GM18520 (cell line): ENCODE measurements at regions not wholly inside any gene's neighbourhood (a gene's known extent, or its start where the extent isn't known, plus 50 kb on each side); places are given as distances from the start of the nearest gene placed in this dataset.

Source experiments
- ATAC-seq: cut with Tn5 transposase; IDR thresholded peaks from one replicate; pipeline ENCODE4 v1.9.1; 2021; ENCODE audit not compliant: unreplicated experiment

DNA sequence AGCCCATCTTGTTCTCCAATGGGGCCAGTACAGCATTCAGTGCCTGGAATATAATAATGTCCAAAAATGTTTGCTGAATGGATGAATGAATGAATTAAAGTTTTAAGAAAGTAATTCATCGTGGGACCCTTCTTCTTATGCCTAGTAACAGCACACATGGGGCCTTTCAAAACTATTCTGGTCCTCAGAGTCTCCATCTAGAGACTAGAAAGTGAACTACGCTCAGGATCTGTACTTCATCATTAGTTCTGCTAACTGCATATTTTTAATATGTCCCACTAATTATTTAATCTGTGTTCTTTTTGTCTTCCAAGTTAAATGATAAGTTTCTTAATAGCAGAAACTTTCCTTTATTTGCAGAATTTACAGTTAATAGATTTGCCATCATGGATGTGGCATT lies 172.5 kb downstream of the SMAD2 start:
- no peak for ATAC-seq

GRCh38 chr18:47756364-47757016 lies 174.0 kb downstream of the SMAD2 start:
- no peak for ATAC-seq

- ATAC-seq = no peak
Measured at GRCh38 chr18:47755102-47755456, 175.4 kb downstream of the SMAD2 start.

- ATAC-seq = no peak
Measured at GRCh38 chr18:47754311-47755101, 176.0 kb downstream of the SMAD2 start.

DNA sequence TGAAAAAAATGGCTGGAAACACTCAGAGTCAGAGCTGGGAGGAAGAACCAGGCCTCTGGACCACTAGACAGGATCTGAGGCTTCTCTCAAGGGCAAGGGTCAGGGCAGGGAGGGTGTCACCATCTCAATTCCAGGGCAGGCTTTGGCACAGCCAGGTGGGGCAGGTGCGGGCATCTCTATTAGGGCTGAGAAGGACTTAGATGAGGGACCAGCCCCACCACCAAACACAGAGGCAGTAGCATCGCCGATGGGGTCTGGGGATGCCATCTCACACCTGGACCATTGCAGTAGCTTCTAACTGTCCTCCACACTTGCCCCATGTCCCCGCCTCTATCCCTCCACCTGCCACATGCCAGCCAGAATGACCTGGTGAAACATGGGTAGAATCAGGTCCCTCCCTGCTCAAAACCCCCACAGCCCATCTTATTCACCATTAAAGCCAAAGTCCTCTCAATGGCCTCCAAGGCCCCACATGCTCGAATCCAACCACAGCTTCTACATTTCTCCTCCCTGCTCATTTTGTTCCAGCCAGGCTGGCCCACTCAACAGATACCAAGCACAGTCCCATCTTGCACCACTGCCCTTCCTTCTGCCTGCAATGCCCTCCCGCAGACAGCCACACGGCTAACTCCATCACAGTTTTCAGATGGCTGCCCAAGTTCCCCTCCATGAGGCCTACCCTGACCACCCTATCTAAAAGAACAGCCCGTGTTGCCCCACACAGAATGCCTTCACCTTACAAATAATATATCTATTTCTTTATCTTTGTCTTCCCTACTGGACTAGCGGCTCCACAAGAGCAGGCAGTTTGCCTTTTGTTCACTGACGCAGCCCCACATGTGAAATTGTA lies 177.4 kb downstream of the SMAD2 start:
- no peak for ATAC-seq

- no peak for ATAC-seq
Measured at GRCh38 chr18:47750889-47751423, 179.5 kb downstream of the SMAD2 start.

DNA sequence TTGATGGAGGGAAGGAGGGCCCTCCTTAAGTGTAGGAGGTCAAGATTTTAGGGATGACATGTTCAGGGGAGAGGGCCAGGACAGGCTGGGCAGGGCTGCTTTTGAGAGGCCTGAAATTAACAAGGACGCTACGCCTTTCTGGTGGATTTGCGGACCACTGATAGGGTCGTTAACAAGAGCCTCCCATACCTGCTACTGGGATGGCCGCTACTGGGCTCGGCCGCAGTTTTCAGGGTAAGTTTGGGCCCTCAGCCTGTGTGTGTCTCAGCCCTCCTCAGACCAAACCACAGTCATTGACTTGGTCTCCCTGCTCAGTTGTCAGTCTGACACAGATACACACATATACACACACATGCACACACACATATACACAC lies 180.9 kb downstream of the SMAD2 start:
- no peak for ATAC-seq

DNA sequence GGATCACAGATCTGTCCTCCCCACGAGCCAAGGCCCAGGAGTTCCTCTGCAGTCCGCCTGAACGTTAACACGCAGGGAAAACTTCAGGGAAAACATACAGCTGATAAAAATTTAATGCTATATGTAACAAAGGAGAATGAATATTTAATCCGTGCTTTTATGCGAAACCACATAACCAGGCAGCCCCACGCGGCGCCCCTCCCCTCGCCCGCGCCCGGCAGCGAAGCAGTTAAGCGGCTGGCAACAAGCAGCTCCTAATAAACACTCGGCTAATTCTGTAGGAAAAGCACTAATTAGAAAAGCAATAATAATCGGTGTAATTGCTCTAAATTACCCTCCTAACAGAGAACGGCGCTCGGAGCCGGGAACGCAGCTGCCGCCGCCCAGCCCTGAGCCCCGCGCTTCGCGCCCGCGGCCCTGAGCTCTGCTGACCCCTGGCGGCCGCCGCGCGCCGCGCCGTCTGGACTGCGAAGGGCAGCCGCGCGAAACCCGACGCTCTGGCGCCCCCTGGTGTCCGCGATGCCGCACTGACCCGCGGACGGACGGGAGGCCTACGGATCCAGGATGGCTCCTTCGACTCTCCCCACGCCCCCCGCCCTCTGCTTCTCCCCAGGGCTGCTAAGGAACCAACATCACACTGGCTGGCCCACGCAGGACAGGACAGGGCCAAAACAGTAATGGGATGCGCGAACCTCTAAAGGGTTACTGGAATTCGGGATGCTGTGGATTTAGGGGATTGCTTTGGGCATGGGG lies 181.4 kb downstream of the SMAD2 start:
- peak; percentile 72 for ATAC-seq

DNA sequence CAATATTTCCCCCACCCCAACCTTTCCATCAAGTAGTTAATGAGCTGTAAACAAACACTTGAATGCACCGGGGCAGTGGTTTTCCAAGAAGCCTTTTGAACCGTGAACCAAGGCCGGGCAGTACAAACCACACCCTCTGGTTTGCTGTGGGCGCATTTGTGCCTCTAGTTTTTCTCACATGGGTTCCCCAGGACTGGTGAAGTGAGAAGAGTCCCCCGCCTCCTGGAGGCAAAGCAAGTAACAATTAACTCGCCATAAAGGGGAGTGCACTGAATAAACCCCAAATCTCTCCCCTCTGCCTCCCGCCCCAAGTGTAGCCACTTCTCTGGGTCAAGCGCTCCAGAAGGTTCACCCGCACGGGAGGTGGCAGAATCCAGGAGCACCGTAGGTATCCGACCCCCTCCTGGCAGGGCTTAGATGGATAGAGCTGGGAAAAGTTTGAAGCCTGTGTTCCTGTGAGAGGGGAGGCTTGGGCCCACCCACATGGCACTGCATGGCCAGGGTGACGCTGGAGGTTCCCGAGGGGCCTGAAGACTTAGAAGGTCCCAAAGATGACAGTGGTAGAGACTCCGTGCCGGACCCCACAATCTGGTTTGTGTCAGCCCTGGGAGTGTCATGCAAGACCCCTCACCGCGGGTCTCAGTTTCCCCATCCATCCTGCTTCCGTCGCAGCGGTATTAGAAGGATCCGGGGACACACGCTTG lies 182.2 kb downstream of the SMAD2 start:
- ATAC-seq = no peak

DNA sequence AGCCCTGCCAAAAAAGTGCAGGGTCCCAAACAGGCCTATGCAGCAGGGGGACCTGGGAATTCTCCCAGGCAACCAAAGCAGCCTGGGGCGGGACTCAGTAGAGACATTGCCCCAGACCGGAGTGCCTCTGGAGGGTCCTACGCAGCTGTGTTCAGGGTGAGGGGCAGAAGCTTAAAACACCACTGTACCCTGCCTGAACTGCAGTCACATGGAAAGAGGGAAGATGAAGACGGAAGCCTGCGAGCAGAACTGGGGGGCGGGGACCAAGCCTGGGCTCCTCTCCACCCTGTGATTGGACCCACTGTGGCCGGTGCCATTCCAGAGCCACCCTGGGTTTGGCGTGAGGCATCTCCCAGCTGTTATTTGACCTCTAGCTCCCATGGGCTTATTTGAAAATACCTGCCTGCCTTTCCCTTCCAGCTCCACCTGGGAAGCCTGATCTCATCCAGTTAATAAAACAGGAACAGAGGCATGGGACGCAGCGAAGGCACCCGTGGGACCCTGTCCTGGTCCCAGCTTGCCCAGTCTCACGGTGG lies 183.1 kb downstream of the SMAD2 start:
- ATAC-seq = no peak

- ATAC-seq = no peak
Measured at GRCh38 chr18:47746615-47747014, 183.8 kb downstream of the SMAD2 start.

GRCh38 chr18:47745227-47745626 lies 185.2 kb downstream of the SMAD2 start:
- ATAC-seq = no peak

DNA sequence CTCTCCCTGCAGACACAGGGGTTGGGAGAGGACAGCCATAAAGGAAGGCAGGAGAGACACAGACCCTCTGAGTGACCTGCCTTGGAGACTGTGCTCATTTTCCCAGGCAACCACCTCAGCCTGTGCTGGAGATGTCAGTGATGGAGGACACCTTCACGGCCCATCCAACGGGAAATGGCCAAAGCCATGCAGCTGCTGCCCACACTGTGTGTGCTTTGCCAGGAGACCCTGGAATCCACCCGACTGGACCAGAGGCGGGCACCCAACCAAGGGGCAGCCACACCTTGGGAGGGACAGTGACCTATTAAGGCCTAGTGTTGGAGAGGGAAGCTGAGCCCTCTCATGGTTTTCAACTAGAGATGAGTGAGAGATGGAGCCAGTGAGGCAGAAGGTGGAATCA lies 192.5 kb downstream of the SMAD2 start:
- no peak for ATAC-seq

GRCh38 chr18:47737198-47737830 lies 193.1 kb downstream of the SMAD2 start:
- no peak for ATAC-seq

DNA sequence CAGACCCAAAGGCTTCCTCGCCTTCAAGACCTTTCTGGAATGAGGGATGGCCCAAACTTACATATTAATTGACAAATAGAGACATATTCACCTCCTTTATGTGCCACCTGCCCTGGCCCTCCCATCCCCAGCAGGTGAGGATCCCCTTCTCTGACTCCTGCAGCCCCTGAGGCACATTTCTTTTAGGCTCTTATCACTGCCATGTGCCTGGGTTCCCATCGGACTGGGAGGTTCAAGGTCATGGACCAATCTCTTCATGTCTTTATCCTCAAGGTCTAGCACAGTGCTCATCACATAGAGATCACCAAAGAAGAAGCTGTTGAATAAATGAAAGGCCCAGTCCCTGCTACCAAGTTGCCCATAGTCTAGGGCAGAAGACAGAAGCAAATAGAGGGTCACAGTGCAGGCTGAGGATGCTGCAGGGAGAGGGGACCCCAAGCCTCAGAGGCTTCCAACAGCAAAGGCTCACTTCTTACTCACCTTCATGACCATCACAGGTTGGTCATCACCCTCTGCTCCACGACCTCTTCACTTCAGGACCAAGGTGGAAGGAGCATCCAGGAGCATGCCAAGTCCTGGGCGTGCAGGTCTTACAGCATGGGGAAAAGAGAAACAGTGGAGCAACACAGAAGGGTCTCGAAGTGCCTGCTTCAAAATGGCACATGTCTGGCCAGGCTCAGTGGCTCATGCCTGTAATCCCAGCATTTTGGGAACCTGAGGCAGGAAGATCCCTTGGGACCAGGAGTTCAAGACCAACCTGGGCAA lies 193.9 kb downstream of the SMAD2 start:
- no peak for ATAC-seq

- ATAC-seq = no peak
Measured at GRCh38 chr18:47735041-47735702, 195.3 kb downstream of the SMAD2 start.

GRCh38 chr18:47731276-47731675 lies 199.2 kb downstream of the SMAD2 start:
- no peak for ATAC-seq

DNA sequence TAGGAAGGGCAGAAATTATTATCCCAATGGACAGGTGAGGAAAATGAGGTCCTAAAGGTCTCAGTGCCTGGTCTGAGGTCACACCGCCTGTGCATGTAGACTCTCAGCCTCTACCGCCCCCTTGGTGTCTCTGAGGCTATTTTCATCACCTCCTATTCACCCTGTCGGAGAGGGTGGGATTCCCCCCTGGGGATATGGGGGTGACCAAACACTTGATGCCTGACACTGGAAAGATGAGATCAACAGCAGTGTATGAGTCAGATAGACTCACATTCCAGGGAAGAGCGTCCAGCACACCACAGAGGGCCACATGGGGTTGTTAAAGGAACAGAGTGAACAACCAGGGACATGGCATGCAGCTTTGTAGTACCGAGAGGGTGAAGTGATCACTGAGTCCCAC lies 199.7 kb downstream of the SMAD2 start:
- no peak for ATAC-seq
